H1 (cell line): ENCODE measurements at regions not wholly inside any gene's neighbourhood (a gene's known extent, or its start where the extent isn't known, plus 50 kb on each side); places are given as distances from the start of the nearest gene placed in this dataset.

Experiments
- CTCF ChIA-PET: fragments of 300-600 bp; sonication (Branson Sonifier 250); formaldehyde crosslinking; loops from one replicate; lab custom pipeline; 2021; ENCODE audit not compliant: partially characterized antibody; lab: Charles Lee
- POLR2A ChIA-PET: fragments of 300-600 bp; sonication (Branson Sonifier 250); formaldehyde crosslinking; loops from one replicate; lab custom pipeline; 2021; ENCODE audit warnings: inconsistent platforms; ENCODE audit not compliant: partially characterized antibody; lab: Charles Lee
- DNase-seq, 2 experiments: peaks; one replicate each; pipeline versions ENCODE4 v3.0.0 to v3.0.0-alpha.2; 2010 to 2022; ENCODE audit warnings: low spot score in 2 of 2, low read depth in 1 of 2, mixed read lengths in 1 of 2
- FAIRE-seq: peaks from 2 replicates; lab custom pipeline; 2011; peaks lifted over from hg19 to GRCh38; lab: Jason Lieb, UNC
- H2AFZ ChIP-seq: 2 replicates; pipeline ENCODE4 v1.8.1; 2012; ENCODE audit warnings: low read length, inconsistent platforms
- H2AK5ac ChIP-seq: 2 replicates; pipeline ENCODE4 v1.6.1; 2013; ENCODE audit warnings: low read depth, low read length
- H2BK120ac ChIP-seq: replicated peaks from 2 replicates; pipeline ENCODE3; 2013; ENCODE audit warnings: low read depth, low read length, inconsistent platforms
- H2BK12ac ChIP-seq: 2 replicates; pipeline ENCODE4 v1.6.1; 2013; ENCODE audit warnings: low read depth, low read length
- H2BK15ac ChIP-seq: 2 replicates; pipeline ENCODE4 v1.6.1; 2013; ENCODE audit warnings: low read length
- H2BK20ac ChIP-seq: 2 replicates; pipeline ENCODE4 v1.6.1; 2013; ENCODE audit warnings: low read length
- H2BK5ac ChIP-seq: 2 replicates; pipeline ENCODE4 v1.6.1; 2013; ENCODE audit warnings: low read depth, low read length
- H3K14ac ChIP-seq: 2 replicates; pipeline ENCODE4 v1.6.1; 2013; ENCODE audit warnings: inconsistent platforms; ENCODE audit not compliant: insufficient read length
- H3K18ac ChIP-seq: 2 replicates; pipeline ENCODE4 v1.6.1; 2013; ENCODE audit warnings: low read length; ENCODE audit errors: extremely low read depth
- H3K23ac ChIP-seq: 2 replicates; pipeline ENCODE4 v1.6.1; 2013; ENCODE audit warnings: inconsistent platforms; ENCODE audit not compliant: insufficient read length
- H3K23me2 ChIP-seq: 2 replicates; pipeline ENCODE4 v1.6.1; 2013; ENCODE audit warnings: low read depth, low read length
- H3K27ac ChIP-seq: 2 replicates; pipeline ENCODE4 v1.6.1; 2011; ENCODE audit warnings: low read depth, low read length, inconsistent platforms
- H3K27me3 ChIP-seq, 4 experiments: replicated peaks in 1 of 4; 1 replicate in 1 of 4; 2 replicates in 3 of 4; pipeline versions ENCODE4 v1.6.1 to v1.8.1; 2011 to 2013; ENCODE audit warnings: low read length in 3 of 4, mild to moderate bottlenecking in 3 of 4, inconsistent platforms in 2 of 4, mixed read lengths in 2 of 4, moderate library complexity in 1 of 4; ENCODE audit not compliant: control insufficient read depth in 3 of 4, insufficient read depth in 3 of 4; ENCODE audit errors: extremely low read depth in 1 of 4
- H3K36me3 ChIP-seq, 4 experiments: 2 replicates each; pipeline versions ENCODE4 v1.6.1 to v1.8.1; 2011 to 2013; ENCODE audit warnings: mild to moderate bottlenecking in 4 of 4, low read length in 3 of 4, moderate library complexity in 2 of 4, control low read depth in 1 of 4, inconsistent platforms in 1 of 4; ENCODE audit not compliant: insufficient read depth in 4 of 4, control insufficient read depth in 2 of 4
- H3K4ac ChIP-seq: replicated peaks from 2 replicates; pipeline ENCODE3; 2013; ENCODE audit warnings: low read length, low read depth, mixed read lengths, inconsistent platforms; ENCODE audit not compliant: insufficient read length
- H3K4me1 ChIP-seq, 4 experiments: replicated peaks in 1 of 4; 1 replicate in 1 of 4; 2 replicates in 3 of 4; pipeline versions ENCODE4 v1.6.1 to v1.8.1; 2011 to 2013; ENCODE audit warnings: low read length in 3 of 4, inconsistent platforms in 2 of 4, mixed read lengths in 1 of 4; ENCODE audit not compliant: insufficient read depth in 4 of 4, control insufficient read depth in 3 of 4
- H3K4me2 ChIP-seq, 2 experiments: 2 replicates each; pipeline versions ENCODE4 v1.6.1 to v1.8.1; 2011 to 2013; ENCODE audit warnings: low read depth in 2 of 2, low read length in 2 of 2, control low read depth in 1 of 2, inconsistent platforms in 1 of 2, mild to moderate bottlenecking in 1 of 2; ENCODE audit not compliant: insufficient read depth in 1 of 2
- H3K4me3 ChIP-seq, 4 experiments: fragments of 200-600, 300-600 bp in 1 of 4; sonication (generic), shearing (Covaris generic), sonication (Bioruptor Twin) in 1 of 4; 2 replicates each; pipeline versions ENCODE4 v1.5.1 to v1.8.1; 2011 to 2016; ENCODE audit warnings: low read length in 4 of 4, low read depth in 3 of 4, control low read depth in 2 of 4, inconsistent platforms in 2 of 4, mild to moderate bottlenecking in 2 of 4, mixed read lengths in 1 of 4, moderate library complexity in 1 of 4; ENCODE audit not compliant: insufficient read depth in 2 of 4; ENCODE audit errors: extremely low read depth in 1 of 4
- H3K56ac ChIP-seq: replicated peaks from 2 replicates; pipeline ENCODE3; 2013; ENCODE audit warnings: low read depth, mild to moderate bottlenecking, mixed read lengths, low read length, inconsistent platforms; ENCODE audit not compliant: insufficient read length
- H3K79me1 ChIP-seq: 2 replicates; pipeline ENCODE4 v1.6.1; 2013; ENCODE audit warnings: low read depth, low read length, control low read depth
- H3K79me2 ChIP-seq, 2 experiments: 2 replicates each; pipeline versions ENCODE4 v1.6.1 to v1.8.1; 2012 to 2013; ENCODE audit warnings: low read length in 2 of 2, mild to moderate bottlenecking in 2 of 2, inconsistent platforms in 1 of 2; ENCODE audit not compliant: insufficient read depth in 2 of 2, control insufficient read depth in 1 of 2
- H3K9ac ChIP-seq, 4 experiments: replicated peaks in 1 of 4; 1 replicate in 1 of 4; 2 replicates in 3 of 4; pipeline versions ENCODE4 v1.6.1 to v1.8.1; 2011 to 2013; ENCODE audit warnings: low read depth in 3 of 4, low read length in 3 of 4, control low read depth in 2 of 4, mild to moderate bottlenecking in 2 of 4, moderate library complexity in 2 of 4, inconsistent platforms in 1 of 4; ENCODE audit errors: extremely low read depth in 1 of 4
- H3K9me3 ChIP-seq, 2 experiments: 2 replicates each; pipeline versions ENCODE4 v1.6.1 to v1.8.1; 2012 to 2013; ENCODE audit warnings: mild to moderate bottlenecking in 2 of 2, moderate library complexity in 2 of 2, control low read depth in 1 of 2, inconsistent platforms in 1 of 2, low read depth in 1 of 2, low read length in 1 of 2, mixed read lengths in 1 of 2; ENCODE audit not compliant: insufficient read depth in 2 of 2
- H4K20me1 ChIP-seq, 2 experiments: replicated peaks in 1 of 2; 2 replicates each; pipeline versions ENCODE3 to v1.8.1; 2011 to 2013; ENCODE audit warnings: inconsistent platforms in 2 of 2, low read length in 2 of 2, mild to moderate bottlenecking in 1 of 2; ENCODE audit not compliant: insufficient read depth in 2 of 2, control insufficient read depth in 1 of 2
- H4K5ac ChIP-seq: 2 replicates; pipeline ENCODE4 v1.6.1; 2013; ENCODE audit warnings: low read length, low read depth, mixed read lengths, inconsistent platforms; ENCODE audit not compliant: insufficient read length
- H4K8ac ChIP-seq: 2 replicates; pipeline ENCODE4 v1.8.0; 2013; ENCODE audit warnings: mild to moderate bottlenecking, moderate library complexity, low read length, inconsistent platforms; ENCODE audit not compliant: insufficient read depth; ENCODE audit errors: extremely low read depth
- H4K91ac ChIP-seq: replicated peaks from 2 replicates; pipeline ENCODE3; 2013; ENCODE audit warnings: low read length, mixed read lengths, inconsistent platforms; ENCODE audit not compliant: insufficient read length
- SIX5 ChIP-seq: IDR thresholded peaks from 2 replicates; pipeline ENCODE4 v1.6.1; 2011; ENCODE audit warnings: mild to moderate bottlenecking, low read depth, low read length
- WGBS, 2 experiments: shearing (Covaris generic) in 1 of 2; methylation state at CpG; one replicate each; pipeline versions ENCODE4 v1.1.6 to v1.1.7; 2013 to 2015; ENCODE audit warnings: low lambda C conversion rate in 2 of 2, mixed read lengths in 2 of 2, inconsistent platforms in 1 of 2, low coverage in 1 of 2, missing lambda C conversion rate in 1 of 2; ENCODE audit not compliant: insufficient replicate concordance in 2 of 2, insufficient coverage in 1 of 2, insufficient read length in 1 of 2; ENCODE audit errors: extremely low coverage in 1 of 2, missing lambda C conversion rate in 1 of 2; 5-methylcytosine and 5-hydroxymethylcytosine counted together

- no peak overlapping the region for H3K18ac ChIP-seq
- no peak overlapping the region for H3K14ac ChIP-seq
- no peaks in the 10 kb centered on the region for H3K4me1 ChIP-seq
- H2BK120ac ChIP-seq = no peak overlapping the region
- no peak overlapping the region for H4K8ac ChIP-seq
- H3K56ac ChIP-seq = no peak overlapping the region
- no peaks in the 10 kb centered on the region for H3K79me1 ChIP-seq
- H3K23ac ChIP-seq = no peak overlapping the region
- no peak overlapping the region for H2BK5ac ChIP-seq
- no peak overlapping the region for H3K4ac ChIP-seq
- no peak overlapping the region for H3K4me3 ChIP-seq
- H2BK15ac ChIP-seq = no peak overlapping the region
- no peaks in the 10 kb centered on the region for H3K79me2 ChIP-seq
- no peak overlapping the region for H2BK12ac ChIP-seq
- no peaks in the 10 kb centered on the region for H3K27me3 ChIP-seq
- FAIRE-seq (no peak), DNase-seq (no peak)
- no peak overlapping the region for H3K4me2 ChIP-seq
- H2BK20ac ChIP-seq = no peak overlapping the region
- no peaks in the 10 kb centered on the region for H4K20me1 ChIP-seq
- no peaks in the 10 kb centered on the region for H3K9me3 ChIP-seq
- H3K9ac ChIP-seq = no peak overlapping the region
- H2AFZ ChIP-seq = no peak overlapping the region
- CTCF ChIA-PET = no interaction called here
- 93% methylated on average over 1 of the region's 1 CpG; no CpG with 5 or more reads in 1 of the 2 experiments for WGBS, 2 experiments
- H4K91ac ChIP-seq = no peak overlapping the region
- no peak overlapping the region for H4K5ac ChIP-seq
- H3K36me3 ChIP-seq = no peaks in the 10 kb centered on the region
- no peaks in the 10 kb centered on the region for H3K23me2 ChIP-seq
- H3K27ac ChIP-seq = no peak overlapping the region
- H2AK5ac ChIP-seq = no peak overlapping the region
- POLR2A ChIA-PET = no interaction called here
- TF ChIP-seq SIX5 = no peak
Measured at GRCh38 chr5:87061046-87061445, 206.6 kb upstream of the RASA1 start.
